HG03520 (cell line): ENCODE measurements at regions not wholly inside any gene's neighbourhood (a gene's known extent, or its start where the extent isn't known, plus 50 kb on each side); places are given as distances from the start of the nearest gene placed in this dataset.
A peak's percentile ranks its signal among the peaks of the same experiment; 100 is the strongest.

Source experiments
- ATAC-seq: cut with Tn5 transposase; IDR thresholded peaks from one replicate; pipeline ENCODE4 v1.9.1; 2021; ENCODE audit warnings: mild to moderate bottlenecking, moderate library complexity; ENCODE audit not compliant: unreplicated experiment

GRCh38 chr11:95450547-95451123 is 219.6 kb upstream of the SESN3 start:
- no peak for ATAC-seq

- ATAC-seq: no peak
Measured at GRCh38 chr11:95445746-95446333, 214.8 kb upstream of the SESN3 start.

GRCh38 chr11:95444309-95445241 is 213.6 kb upstream of the SESN3 start:
- ATAC-seq: no peak

- ATAC-seq: peak; percentile 84
Measured at GRCh38 chr11:95443386-95443785, 212.4 kb upstream of the SESN3 start.

- ATAC-seq: no peak
Measured at GRCh38 chr11:95442531-95443050, 211.6 kb upstream of the SESN3 start.

- no peak for ATAC-seq
Measured at GRCh38 chr11:95435628-95436353, 204.8 kb upstream of the SESN3 start.

GRCh38 chr11:95435192-95435591 is 204.2 kb upstream of the SESN3 start:
- no peak for ATAC-seq

GRCh38 chr11:95434489-95435057 is 203.6 kb upstream of the SESN3 start:
- ATAC-seq: no peak

- no peak for ATAC-seq
Measured at GRCh38 chr11:95434009-95434408, 203.0 kb upstream of the SESN3 start.

GRCh38 chr11:95432714-95433503 is 201.9 kb upstream of the SESN3 start:
- no peak for ATAC-seq

- ATAC-seq: no peak
Measured at GRCh38 chr11:95429376-95429907, 198.4 kb upstream of the SESN3 start.

- ATAC-seq: no peak
Measured at GRCh38 chr11:95426823-95427462, 195.9 kb upstream of the SESN3 start.

- no peak for ATAC-seq
Measured at GRCh38 chr11:95419915-95420314, 188.9 kb upstream of the SESN3 start.

GRCh38 chr11:95418916-95419315 is 187.9 kb upstream of the SESN3 start:
- ATAC-seq: no peak

GRCh38 chr11:95417832-95418231 is 186.8 kb upstream of the SESN3 start:
- ATAC-seq: no peak

- no peak for ATAC-seq
Measured at GRCh38 chr11:95415837-95416304, 184.9 kb upstream of the SESN3 start.

- no peak for ATAC-seq
Measured at GRCh38 chr11:95414217-95414616, 183.2 kb upstream of the SESN3 start.

GRCh38 chr11:95413761-95414160 is 182.8 kb upstream of the SESN3 start:
- ATAC-seq: no peak

- no peak for ATAC-seq
Measured at GRCh38 chr11:95413021-95413420, 182.0 kb upstream of the SESN3 start.
